SW 1271 (cell line): ENCODE measurements at regions not wholly inside any gene's neighbourhood (a gene's known extent, or its start where the extent isn't known, plus 50 kb on each side); places are given as distances from the start of the nearest gene placed in this dataset.
"Not testable (repeated sequence)": the region's sequence is repeated elsewhere in the genome, so short reads cannot be mapped to it uniquely, and the experiment has no call there.

Experiments used
- DNase-seq, 2 experiments: peaks; one replicate each; lab custom pipeline; 2025; lab: John Stamatoyannopoulos, UW

- no peak for DNase-seq
These were observed 683.9 kb downstream of the CCSER2 start for GRCh38 chr10:85012305-85012704.

GRCh38 chr10:85026878-85027467 is 698.6 kb downstream of the CCSER2 start:
- no peak for DNase-seq

GRCh38 chr10:85032981-85033380 is 704.6 kb downstream of the CCSER2 start:
- DNase-seq, result no peak

GRCh38 chr10:85036661-85037060 is 708.3 kb downstream of the CCSER2 start:
- no peak for DNase-seq

GRCh38 chr10:85039311-85039710 is 710.9 kb downstream of the CCSER2 start:
- no peak for DNase-seq

GRCh38 chr10:85043207-85043606 is 714.8 kb downstream of the CCSER2 start:
- DNase-seq, result no peak

- DNase-seq, result no peak
These were observed 716.7 kb downstream of the CCSER2 start for GRCh38 chr10:85045046-85045445.

- DNase-seq, result no peak
These were observed 718.9 kb downstream of the CCSER2 start for GRCh38 chr10:85047170-85047834.

GRCh38 chr10:85047979-85048378 is 719.6 kb downstream of the CCSER2 start:
- DNase-seq, result no peak

GRCh38 chr10:85048644-85049043 is 720.3 kb downstream of the CCSER2 start:
- no peak for DNase-seq

GRCh38 chr10:85060944-85061343 is 732.6 kb downstream of the CCSER2 start:
- DNase-seq, result no peak

- no peak for DNase-seq
These were observed 733.0 kb downstream of the CCSER2 start for GRCh38 chr10:85061401-85061800.

GRCh38 chr10:85067955-85068354 is 739.6 kb downstream of the CCSER2 start:
- DNase-seq, result no peak

- no peak for DNase-seq
These were observed 752.5 kb downstream of the CCSER2 start for GRCh38 chr10:85080934-85081333.

- no peak for DNase-seq
These were observed 770.6 kb downstream of the CCSER2 start for GRCh38 chr10:85098835-85099521.

- DNase-seq, result no peak
These were observed 772.1 kb downstream of the CCSER2 start for GRCh38 chr10:85100495-85100894.

- no peak for DNase-seq
These were observed 777.3 kb downstream of the CCSER2 start for GRCh38 chr10:85105614-85106255.

- DNase-seq, result no peak
These were observed 782.9 kb downstream of the CCSER2 start for GRCh38 chr10:85111271-85111670.

GRCh38 chr10:85124603-85125051 is 796.2 kb downstream of the CCSER2 start:
- DNase-seq, result no peak

GRCh38 chr10:85137253-85137652 is 808.9 kb downstream of the CCSER2 start:
- no peak for DNase-seq

GRCh38 chr10:85138046-85138445 is 809.7 kb downstream of the CCSER2 start:
- no peak for DNase-seq

GRCh38 chr10:85139124-85139523 is 810.7 kb downstream of the CCSER2 start:
- DNase-seq, result no peak

- DNase-seq, result not testable (repeated sequence)
These were observed 813.1 kb downstream of the CCSER2 start for GRCh38 chr10:85141520-85141919.
